ENCODE measurements at regions not wholly inside any gene's neighbourhood (a gene's known extent, or its start where the extent isn't known, plus 50 kb on each side); places are given as distances from the start of the nearest gene placed in this dataset.

DNA sequence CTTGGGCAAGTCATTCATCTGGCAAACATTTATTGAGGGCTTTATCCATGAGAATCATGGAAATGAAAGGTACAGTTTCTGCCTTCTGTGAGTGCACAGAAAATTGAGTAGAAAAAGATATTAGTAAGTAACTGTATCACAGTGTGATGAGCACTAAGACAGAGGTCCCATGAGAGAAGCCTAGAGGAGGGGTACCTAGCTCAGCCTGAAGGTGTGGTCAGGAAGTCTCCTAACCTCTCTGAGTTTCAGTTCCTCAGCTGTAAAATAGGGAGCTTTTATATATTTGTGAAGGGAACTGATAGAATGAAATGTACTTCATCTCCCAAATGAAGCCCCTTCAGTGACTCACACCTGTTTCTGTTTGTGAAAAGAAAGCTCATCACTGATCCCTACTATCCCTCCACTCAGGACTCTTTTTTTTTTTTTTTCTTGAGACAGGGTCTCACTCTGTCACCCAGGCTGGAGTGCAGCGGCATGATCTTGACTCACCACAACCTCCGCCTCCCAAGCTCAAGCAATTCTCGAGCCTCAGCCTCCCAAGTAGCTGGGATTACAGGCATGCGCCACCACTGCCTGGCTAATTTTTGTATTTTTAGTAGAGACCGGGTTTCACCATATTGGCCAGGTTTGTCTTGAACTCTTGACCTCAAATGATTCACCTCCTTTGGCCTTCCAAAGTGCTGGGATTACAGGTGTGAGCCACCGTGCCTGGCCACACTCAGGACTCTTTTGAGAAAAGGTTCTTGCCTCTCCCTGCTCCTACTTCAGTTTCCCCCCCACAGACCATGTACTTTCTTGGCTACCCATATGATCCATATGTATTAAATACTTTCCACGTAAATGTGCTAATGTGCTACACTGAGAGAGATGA, 93.7 kb upstream of the FUT8 start:
- ATAC-seq (no peak), DNase-seq (ENCODE audit: low spot score in 2 of 2) (no peak)
- H3K27ac Mint-ChIP-seq, result no peak overlapping the region
- peaks cover 7% of the 10 kb centered on the region for H3K4me1 Mint-ChIP-seq
- no peak overlapping the region for H3K4me3 Mint-ChIP-seq
- H3K36me3 Mint-ChIP-seq, result no peaks in the 10 kb centered on the region
- H3K9me3 Mint-ChIP-seq, result no peaks in the 10 kb centered on the region

DNA sequence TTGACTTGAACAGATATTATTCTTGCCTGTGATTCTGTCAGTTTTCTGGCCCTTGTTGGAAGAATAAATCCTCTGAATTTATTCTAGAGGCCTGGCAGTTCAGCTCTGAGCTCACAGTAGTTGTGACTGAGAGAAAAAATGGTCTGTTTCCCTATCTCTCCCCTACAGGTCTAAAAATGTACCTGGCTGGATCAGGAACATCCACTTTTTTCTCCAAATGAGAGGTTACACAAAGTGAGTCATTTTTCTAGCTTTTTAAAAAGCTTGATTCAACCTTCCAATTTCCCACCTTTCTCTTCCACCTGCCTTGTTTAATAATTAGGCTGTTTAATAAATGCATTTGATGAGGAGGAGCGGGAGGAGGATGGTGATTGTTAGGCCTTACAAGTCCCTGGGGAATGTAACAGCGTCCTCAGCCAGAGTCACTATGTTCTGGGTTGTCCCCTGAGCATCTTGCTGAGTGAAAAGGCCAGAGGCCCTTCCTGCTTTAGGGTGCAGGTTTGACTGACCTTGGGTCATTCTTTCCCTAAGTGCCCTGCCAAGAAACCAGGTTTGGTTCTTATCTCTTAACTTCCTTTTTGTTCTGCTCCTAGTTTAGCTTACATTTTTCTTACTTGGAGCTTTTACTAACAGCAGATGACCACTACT, 91.7 kb upstream of the FUT8 start:
- no peaks in the 10 kb centered on the region for H3K9me3 Mint-ChIP-seq
- DNase-seq (ENCODE audit: low spot score in 2 of 2) (no peak), ATAC-seq (peak; percentile 40)
- no peaks in the 10 kb centered on the region for H3K36me3 Mint-ChIP-seq
- peaks cover 7% of the 10 kb centered on the region for H3K4me1 Mint-ChIP-seq
- H3K27ac Mint-ChIP-seq, result peak overlapping the region; percentile 54
- peak overlapping the region; percentile 14 for H3K4me3 Mint-ChIP-seq

DNA sequence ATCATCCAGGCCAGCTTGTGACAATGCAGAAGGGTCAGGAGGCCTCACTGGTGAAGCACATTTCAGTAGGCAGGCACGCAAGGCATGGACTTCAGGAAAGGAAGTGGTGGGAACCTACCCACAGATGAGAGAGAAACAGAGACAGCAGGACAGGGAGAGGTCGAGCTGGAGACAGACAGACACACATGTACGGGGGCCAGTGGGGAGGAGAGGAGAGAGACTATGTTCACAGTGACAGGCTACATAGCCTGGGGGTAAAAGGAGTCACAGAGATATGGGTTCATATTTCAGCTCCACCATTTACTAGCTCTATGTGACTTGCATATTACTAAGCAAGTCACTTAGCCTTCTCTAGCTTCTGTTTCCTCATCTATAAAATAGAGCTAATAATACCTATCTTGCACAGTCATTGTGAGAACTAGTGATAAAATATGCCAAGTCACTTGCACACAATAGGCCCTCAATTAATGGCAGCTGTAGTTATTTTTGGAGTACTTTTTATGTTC, 91.1 kb upstream of the FUT8 start:
- no peaks in the 10 kb centered on the region for H3K9me3 Mint-ChIP-seq
- H3K4me3 Mint-ChIP-seq, result peak overlapping the region; percentile 14
- peak overlapping the region; percentile 54 for H3K27ac Mint-ChIP-seq
- H3K36me3 Mint-ChIP-seq, result no peaks in the 10 kb centered on the region
- DNase-seq (ENCODE audit: low spot score in 2 of 2) (peak in 1 of 2 donors; percentile 61), ATAC-seq (peak; percentile 82)
- H3K4me1 Mint-ChIP-seq, result peaks cover 7% of the 10 kb centered on the region

DNA sequence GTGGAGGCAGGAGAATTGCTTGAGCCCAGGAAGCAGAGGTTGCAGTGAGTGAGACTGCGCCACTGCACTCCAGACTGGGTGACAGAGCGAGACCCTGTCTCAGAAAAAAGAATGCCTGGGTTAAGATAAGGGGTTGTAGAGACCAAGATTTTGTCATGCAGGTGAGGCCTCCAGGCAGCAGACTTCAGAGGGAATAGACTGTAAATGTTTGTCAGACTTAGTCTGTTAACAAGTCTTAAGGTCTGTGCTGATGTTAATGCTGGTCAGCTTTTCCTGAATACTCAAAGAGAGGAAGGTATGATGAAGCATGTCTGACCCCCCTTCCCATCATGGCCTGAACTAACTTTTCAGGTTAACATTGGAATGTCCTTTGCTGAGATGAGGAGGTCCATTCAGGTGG, 83.0 kb upstream of the FUT8 start:
- peaks cover 11% of the 10 kb centered on the region for H3K4me1 Mint-ChIP-seq
- no peaks in the 10 kb centered on the region for H3K9me3 Mint-ChIP-seq
- H3K4me3 Mint-ChIP-seq, result no peak overlapping the region
- DNase-seq (ENCODE audit: low spot score in 2 of 2) (no peak), ATAC-seq (no peak)
- H3K27ac Mint-ChIP-seq, result no peak overlapping the region
- H3K36me3 Mint-ChIP-seq, result no peaks in the 10 kb centered on the region

DNA sequence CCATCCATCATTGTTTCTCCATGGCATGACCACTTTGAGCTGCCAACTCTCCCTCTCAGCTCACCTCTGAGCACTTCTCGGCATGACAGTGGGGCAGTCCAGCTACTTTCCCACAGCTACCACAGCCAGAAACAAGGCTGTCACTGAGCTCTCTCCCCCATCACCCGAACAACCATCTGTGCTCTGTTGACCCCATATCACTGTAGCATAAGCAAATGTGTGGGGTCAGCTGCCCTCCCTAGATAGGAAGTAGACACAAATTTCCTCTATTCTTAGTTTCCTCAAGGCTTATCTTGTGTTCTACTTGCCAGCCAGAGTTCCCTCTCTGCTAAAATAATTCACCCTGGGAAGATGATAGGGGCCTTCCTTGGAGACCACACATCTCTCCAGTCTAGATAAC, 82.6 kb upstream of the FUT8 start:
- DNase-seq (ENCODE audit: low spot score in 2 of 2), result no peak
- no peak overlapping the region for H3K27ac Mint-ChIP-seq
- no peaks in the 10 kb centered on the region for H3K9me3 Mint-ChIP-seq
- peaks cover 13% of the 10 kb centered on the region for H3K4me1 Mint-ChIP-seq
- H3K36me3 Mint-ChIP-seq, result no peaks in the 10 kb centered on the region
- H3K4me3 Mint-ChIP-seq, result no peak overlapping the region
- ATAC-seq, result no peak

DNA sequence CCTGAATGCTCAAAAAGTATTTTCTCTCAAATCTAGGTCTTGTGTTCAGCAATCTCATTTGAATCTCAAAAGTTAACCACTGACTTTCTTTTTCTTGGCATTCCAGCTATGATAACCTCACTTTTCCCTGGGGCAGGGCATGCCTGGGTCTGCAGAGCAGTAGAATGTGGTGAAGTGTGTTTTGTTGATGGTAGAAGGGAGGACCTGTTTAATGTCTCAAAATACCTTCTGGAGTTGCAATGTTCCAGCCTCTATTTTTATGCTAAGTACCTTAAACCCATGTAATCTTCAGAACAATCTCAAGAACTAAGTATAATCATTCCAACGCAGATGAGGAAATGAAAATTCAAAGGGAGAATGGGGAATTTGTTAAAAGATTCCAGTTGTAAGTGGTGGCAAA, 82.1 kb upstream of the FUT8 start:
- ATAC-seq (no peak), DNase-seq (ENCODE audit: low spot score in 2 of 2) (no peak)
- Mint-ChIP-seq H3K36me3 (no peaks in the 10 kb centered on the region), H3K4me3 (no peak overlapping the region), H3K27ac (no peak overlapping the region), H3K4me1 (peaks cover 13% of the 10 kb centered on the region), H3K9me3 (no peaks in the 10 kb centered on the region)

DNA sequence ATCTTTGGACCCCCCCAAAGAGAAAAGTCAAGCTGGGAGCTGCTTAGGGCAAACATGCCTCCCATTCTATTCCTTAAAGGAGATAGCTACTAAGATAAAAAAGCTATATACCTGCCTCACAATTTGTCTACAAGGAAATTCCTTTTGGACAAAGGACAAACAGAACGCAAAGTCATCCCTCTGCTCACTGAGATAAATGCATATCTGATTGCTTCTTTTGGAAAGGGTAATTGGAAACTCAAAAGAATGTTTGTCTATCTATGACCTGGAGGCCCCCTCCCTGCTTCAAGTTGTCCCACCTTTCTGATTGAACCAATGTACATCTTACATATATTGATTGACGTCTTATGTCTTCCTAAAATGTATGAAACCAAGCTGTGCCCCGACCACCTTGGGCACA, 80.9 kb upstream of the FUT8 start:
- Mint-ChIP-seq H3K4me3 (no peak overlapping the region), H3K36me3 (no peaks in the 10 kb centered on the region)
- no peak for ATAC-seq

DNA sequence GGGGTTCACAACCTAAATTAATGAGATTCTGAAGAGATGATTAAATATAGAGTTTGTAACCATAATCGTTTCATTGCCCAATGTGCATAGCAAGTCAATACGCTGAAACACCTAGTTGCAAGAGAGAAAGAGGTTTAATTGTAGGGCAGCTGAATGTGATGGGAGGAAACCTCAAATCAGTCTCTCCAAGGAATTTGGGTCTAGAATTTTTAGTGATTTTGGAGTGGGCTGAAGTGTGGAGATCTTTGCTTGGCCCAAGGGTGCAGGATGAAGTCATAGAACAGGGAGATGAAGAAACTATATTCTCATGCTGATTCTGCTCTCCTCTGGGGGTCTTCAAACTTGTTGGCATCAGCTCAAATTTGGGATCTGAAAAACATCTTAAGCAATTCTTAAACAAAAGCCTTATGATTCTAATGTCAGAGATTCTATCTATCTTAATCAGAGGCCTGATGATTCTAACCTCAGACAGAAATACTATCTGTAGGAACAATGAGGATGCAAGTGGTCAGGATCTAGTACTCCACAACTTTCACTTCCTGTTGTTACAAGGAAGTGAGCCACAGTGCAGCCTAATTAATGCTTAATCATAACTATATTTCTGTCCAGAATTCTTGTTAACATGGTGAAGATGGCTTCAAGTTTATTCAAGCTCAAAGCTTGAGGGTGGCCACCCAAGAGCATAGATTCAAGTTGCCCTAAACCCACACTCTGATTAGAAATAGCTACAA, 80.2 kb upstream of the FUT8 start:
- ATAC-seq, result no peak
- Mint-ChIP-seq H3K4me1 (peaks cover 23% of the 10 kb centered on the region), H3K4me3 (no peak overlapping the region), H3K36me3 (no peaks in the 10 kb centered on the region), H3K27ac (no peak overlapping the region), H3K9me3 (no peaks in the 10 kb centered on the region)
- DNase-seq (ENCODE audit: low spot score in 2 of 2), result no peak

More for the DNA sequence above, 80.9 kb upstream of the FUT8 start:
- DNase-seq (ENCODE audit: low spot score in 2 of 2), result no peak
- Mint-ChIP-seq H3K9me3 (no peaks in the 10 kb centered on the region), H3K4me1 (peaks cover 21% of the 10 kb centered on the region), H3K27ac (no peak overlapping the region)

DNA sequence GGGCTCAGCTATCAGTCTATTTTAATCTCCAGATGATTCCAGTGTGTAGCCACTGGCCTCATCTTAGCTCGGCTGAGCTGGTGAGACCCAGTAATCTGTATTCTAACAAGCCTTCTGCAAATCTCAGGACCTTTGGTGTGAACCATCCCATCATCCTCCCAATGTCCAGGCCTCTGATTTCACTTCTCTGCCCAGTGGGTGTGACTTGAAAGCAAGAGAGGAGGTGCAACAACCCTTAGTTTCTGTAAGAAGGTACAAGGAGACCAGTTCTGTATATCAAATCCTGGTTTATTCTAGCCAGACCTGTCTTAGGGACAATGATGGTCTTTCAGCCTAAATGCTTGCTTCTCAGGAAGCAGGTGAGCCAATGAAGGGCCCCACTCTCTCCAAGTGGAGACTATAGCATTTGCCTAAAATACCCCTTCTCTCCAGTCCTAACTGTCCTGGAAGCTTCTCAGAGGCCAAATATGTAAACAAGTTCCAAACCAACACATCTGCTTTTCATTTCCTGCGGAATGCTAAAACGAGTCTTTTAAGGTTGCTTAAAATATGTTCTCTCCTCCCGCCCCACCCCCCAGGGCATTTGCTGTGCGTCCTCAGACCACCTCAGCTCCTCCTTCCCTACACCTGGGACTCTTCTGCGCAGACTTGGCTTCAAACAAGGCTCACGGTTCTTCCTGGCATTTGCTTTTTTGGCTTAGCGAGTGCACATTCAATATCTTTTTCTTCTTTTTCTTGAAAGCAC, 78.4 kb upstream of the FUT8 start:
- Mint-ChIP-seq H3K9me3 (no peaks in the 10 kb centered on the region), H3K27ac (peak overlapping the region; percentile 38), H3K4me1 (peaks cover 23% of the 10 kb centered on the region), H3K4me3 (no peak overlapping the region), H3K36me3 (peaks cover 4% of the 10 kb centered on the region)
- ATAC-seq, result no peak
- no peak for DNase-seq (ENCODE audit: low spot score in 2 of 2)

DNA sequence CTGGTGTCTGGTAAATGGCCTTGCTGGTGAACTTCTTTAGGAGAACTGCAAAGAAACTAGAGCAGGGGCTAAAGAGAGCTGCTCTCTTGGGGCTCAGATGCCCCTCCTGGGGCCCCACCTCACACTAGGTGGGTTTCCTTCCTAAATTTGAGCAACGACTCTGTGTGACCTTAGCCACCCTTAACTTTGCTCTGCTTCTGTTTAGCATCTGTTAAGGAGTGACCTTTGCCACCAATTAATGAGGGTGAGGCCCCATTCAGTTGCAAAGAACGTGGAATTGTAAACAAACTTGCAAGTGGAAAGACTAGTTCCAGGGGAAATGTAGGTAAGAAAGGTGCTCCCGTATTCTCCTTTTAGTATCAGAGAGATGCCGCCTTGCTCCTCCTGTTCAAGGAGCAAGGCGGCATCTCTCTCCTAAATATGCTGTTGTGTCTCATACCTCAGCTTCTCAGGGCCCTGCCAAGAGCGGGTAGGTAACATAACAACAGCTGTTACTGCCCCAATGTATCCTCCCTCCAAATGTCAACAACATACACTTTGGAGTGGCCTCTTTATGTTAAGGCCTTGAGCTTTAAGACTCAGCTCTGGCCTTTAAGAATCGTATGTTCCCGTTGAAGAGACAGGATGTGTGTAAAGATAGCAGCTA, 77.6 kb upstream of the FUT8 start:
- Mint-ChIP-seq H3K36me3 (peaks cover 9% of the 10 kb centered on the region), H3K4me1 (peaks cover 27% of the 10 kb centered on the region), H3K27ac (peak overlapping the region; percentile 38), H3K4me3 (no peak overlapping the region), H3K9me3 (no peaks in the 10 kb centered on the region)
- no peak for ATAC-seq
- no peak for DNase-seq (ENCODE audit: low spot score in 2 of 2)

DNA sequence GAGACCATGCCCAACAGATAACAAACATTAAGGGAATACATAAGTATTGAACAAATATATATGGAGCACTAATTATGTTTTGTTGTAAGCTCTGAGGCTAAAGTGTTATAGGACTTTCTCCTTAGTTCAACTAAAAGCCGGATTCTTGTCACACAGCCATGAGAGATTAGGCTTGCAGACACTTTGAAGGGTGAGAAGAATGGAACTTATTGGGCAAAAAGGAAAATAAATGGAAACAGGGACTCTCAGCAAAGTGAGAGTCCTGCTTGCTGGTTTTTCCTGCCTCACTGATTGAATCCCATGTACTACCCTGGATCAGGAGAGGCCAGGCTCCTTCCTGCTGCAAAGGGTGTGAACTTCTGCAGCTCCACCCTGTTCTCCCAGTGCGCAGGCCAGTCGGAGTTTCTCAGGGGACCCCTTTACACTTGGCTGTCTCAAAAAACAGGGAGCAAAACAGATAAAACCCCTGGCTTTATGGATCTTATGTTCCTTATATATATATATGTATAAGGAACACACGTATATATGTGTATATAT, 77.1 kb upstream of the FUT8 start:
- H3K9me3 Mint-ChIP-seq, result no peaks in the 10 kb centered on the region
- DNase-seq (ENCODE audit: low spot score in 2 of 2) (no peak), ATAC-seq (no peak)
- H3K27ac Mint-ChIP-seq, result peak overlapping the region; percentile 84
- H3K36me3 Mint-ChIP-seq, result peaks cover 15% of the 10 kb centered on the region
- H3K4me1 Mint-ChIP-seq, result peaks cover 30% of the 10 kb centered on the region
- peak overlapping the region; percentile 68 for H3K4me3 Mint-ChIP-seq

DNA sequence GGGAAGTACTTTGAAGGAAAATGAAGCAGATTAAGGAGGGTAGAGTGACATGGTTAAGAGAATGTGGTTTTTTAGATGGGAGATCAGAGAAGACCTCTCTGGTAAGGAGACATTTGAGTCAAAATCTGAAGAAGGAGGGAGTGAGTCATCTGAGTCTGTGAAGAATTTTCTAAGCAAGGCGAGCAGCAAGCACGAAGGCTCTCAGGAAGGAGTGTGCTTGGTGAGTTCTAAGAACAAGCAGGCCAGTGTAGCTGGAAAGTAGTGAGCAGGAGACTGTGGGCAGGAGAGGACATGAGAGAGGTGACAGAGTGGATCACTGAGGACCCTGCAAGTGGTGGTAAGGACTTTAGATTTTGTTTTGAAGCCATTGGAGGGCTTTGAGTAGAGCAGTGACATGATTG, 76.3 kb upstream of the FUT8 start:
- peak; percentile 25 to 78 for DNase-seq (ENCODE audit: low spot score in 2 of 2)
- H3K36me3 Mint-ChIP-seq, result peaks cover 22% of the 10 kb centered on the region
- H3K4me1 Mint-ChIP-seq, result peaks cover 32% of the 10 kb centered on the region
- H3K9me3 Mint-ChIP-seq, result no peaks in the 10 kb centered on the region
- ATAC-seq, result peak; percentile 98
- H3K4me3 Mint-ChIP-seq, result peak overlapping the region; percentile 68
- peak overlapping the region; percentile 84 for H3K27ac Mint-ChIP-seq

DNA sequence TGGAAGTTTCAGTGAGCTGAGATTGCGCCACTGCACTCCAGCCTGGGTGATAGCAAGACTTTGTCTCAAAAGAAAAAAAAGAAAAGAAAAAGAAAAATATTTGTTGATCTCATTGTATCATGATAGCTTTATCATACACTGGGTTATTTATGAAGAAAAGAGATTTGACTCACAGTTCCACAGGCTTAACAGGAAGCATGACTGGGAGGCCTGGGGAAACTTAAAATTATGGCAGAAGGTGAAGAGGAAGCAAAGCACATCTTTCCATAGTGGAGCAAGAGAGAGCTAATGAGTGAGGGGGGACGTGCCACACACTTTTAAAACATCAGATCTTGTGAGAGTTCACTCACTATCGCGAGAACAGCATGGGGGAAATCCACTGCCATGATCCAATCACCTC, 72.7 kb upstream of the FUT8 start:
- ATAC-seq (no peak), DNase-seq (ENCODE audit: low spot score in 2 of 2) (no peak)
- H3K9me3 Mint-ChIP-seq, result no peaks in the 10 kb centered on the region
- peaks cover 41% of the 10 kb centered on the region for H3K36me3 Mint-ChIP-seq
- no peak overlapping the region for H3K27ac Mint-ChIP-seq
- peaks cover 21% of the 10 kb centered on the region for H3K4me1 Mint-ChIP-seq
- H3K4me3 Mint-ChIP-seq, result peak overlapping the region; percentile 68

DNA sequence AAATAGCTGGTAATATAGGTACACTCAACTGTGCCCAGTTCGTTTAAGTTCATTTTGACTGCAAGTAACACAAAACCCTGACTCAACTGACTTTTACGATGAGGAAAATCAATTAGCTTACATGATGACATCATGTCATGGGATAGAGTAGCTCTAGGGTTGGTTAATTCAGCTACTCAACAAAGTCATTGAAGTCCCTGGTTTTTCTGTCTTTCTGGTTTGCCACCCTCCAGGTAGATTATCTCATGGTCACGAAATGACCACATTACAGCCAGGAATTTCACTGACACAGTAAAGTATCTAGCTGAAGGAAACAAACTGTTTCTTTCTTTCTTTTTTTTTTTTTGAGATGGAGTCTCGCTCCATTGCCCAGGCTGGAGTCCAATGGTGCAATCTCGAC, 68.5 kb upstream of the FUT8 start:
- Mint-ChIP-seq H3K4me1 (peaks cover 21% of the 10 kb centered on the region), H3K27ac (no peak overlapping the region), H3K36me3 (peaks cover 51% of the 10 kb centered on the region), H3K4me3 (no peak overlapping the region), H3K9me3 (no peaks in the 10 kb centered on the region)
- ATAC-seq, result no peak
- DNase-seq (ENCODE audit: low spot score in 2 of 2), result no peak

Data from stimulated activated effector memory CD8-positive, alpha-beta T cell treated with anti-CD3 and anti-CD28 coated beads, Interleukin-12 subunit alpha, Interleukin-12 subunit beta, amount 100 ng/mL, for 72 hours (primary cell).